ENCODE measurements at regions not wholly inside any gene's neighbourhood (a gene's known extent, or its start where the extent isn't known, plus 50 kb on each side); places are given as distances from the start of the nearest gene placed in this dataset.

DNA sequence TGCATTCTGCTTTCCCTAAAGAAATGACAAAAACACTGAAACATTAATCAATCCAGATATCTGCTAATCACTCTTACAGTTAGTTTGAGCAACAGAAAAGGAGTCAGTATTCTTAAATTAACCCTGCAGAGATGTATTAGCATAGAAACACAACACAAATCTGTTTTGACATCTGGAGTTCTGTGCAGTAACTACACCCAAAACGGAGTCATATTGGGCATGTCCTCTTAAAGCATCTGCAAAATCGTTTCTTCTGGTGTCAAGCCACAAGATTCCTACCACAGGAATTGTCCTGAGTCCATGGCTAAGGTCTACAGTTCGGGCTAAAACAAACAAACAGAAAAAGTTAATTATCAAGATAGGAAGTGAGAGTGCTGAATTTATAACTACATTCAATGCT is 332.1 kb upstream of the PKN2 start:
- Histone ChIP-seq H3K4me1 (ENCODE audit: control insufficient read depth, insufficient read depth, low read length) (no peaks in the 10 kb centered on the region), H3K27ac (ENCODE audit: low read length) (no peak overlapping the region), H3K27me3 (ENCODE audit: control insufficient read depth, insufficient read depth, low read length) (no peaks in the 10 kb centered on the region), H3K36me3 (ENCODE audit: control insufficient read depth, insufficient read depth, low read length) (no peaks in the 10 kb centered on the region), H3K9me3 (ENCODE audit: control insufficient read depth, insufficient read depth, low read depth, low read length) (no peaks in the 10 kb centered on the region), H3K4me3 (ENCODE audit: low read depth in 2 of 2, low read length in 2 of 2) (no peak overlapping the region)
- ChIA-PET CTCF (no interaction called here), POLR2A (no interaction called here)
- DNase-seq (ENCODE audit: low read depth, low spot score) (no peak), ATAC-seq (no peak)
- TF ChIP-seq POLR2AphosphoS5 (IDR thresholded peaks at IDR 0.05; ENCODE audit: low read depth, low read length) = no peak
- no peak for TF ChIP-seq SIN3A (IDR thresholded peaks at IDR 0.05; ENCODE audit: borderline replicate concordance, insufficient read depth, low read depth, low read length)
- TF ChIP-seq, protein P1, sequence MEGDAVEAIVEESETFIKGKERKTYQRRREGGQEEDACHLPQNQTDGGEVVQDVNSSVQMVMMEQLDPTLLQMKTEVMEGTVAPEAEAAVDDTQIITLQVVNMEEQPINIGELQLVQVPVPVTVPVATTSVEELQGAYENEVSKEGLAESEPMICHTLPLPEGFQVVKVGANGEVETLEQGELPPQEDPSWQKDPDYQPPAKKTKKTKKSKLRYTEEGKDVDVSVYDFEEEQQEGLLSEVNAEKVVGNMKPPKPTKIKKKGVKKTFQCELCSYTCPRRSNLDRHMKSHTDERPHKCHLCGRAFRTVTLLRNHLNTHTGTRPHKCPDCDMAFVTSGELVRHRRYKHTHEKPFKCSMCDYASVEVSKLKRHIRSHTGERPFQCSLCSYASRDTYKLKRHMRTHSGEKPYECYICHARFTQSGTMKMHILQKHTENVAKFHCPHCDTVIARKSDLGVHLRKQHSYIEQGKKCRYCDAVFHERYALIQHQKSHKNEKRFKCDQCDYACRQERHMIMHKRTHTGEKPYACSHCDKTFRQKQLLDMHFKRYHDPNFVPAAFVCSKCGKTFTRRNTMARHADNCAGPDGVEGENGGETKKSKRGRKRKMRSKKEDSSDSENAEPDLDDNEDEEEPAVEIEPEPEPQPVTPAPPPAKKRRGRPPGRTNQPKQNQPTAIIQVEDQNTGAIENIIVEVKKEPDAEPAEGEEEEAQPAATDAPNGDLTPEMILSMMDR (IDR thresholded peaks at IDR 0.05) = no peak
- no peak for TF ChIP-seq TCF7L2 (IDR thresholded peaks at IDR 0.05; ENCODE audit: low read depth, low read length)
- TF ChIP-seq, protein P2, sequence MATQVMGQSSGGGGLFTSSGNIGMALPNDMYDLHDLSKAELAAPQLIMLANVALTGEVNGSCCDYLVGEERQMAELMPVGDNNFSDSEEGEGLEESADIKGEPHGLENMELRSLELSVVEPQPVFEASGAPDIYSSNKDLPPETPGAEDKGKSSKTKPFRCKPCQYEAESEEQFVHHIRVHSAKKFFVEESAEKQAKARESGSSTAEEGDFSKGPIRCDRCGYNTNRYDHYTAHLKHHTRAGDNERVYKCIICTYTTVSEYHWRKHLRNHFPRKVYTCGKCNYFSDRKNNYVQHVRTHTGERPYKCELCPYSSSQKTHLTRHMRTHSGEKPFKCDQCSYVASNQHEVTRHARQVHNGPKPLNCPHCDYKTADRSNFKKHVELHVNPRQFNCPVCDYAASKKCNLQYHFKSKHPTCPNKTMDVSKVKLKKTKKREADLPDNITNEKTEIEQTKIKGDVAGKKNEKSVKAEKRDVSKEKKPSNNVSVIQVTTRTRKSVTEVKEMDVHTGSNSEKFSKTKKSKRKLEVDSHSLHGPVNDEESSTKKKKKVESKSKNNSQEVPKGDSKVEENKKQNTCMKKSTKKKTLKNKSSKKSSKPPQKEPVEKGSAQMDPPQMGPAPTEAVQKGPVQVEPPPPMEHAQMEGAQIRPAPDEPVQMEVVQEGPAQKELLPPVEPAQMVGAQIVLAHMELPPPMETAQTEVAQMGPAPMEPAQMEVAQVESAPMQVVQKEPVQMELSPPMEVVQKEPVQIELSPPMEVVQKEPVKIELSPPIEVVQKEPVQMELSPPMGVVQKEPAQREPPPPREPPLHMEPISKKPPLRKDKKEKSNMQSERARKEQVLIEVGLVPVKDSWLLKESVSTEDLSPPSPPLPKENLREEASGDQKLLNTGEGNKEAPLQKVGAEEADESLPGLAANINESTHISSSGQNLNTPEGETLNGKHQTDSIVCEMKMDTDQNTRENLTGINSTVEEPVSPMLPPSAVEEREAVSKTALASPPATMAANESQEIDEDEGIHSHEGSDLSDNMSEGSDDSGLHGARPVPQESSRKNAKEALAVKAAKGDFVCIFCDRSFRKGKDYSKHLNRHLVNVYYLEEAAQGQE (IDR thresholded peaks at IDR 0.05; ENCODE audit: insufficient read depth in 1 of 2, low read depth in 2 of 2, low read length in 1 of 2) = no peak
- BruUV-seq (replicated peaks) = no TSS peak
- intact Hi-C loops (cut with micrococcal nuclease; ENCODE audit: unreplicated experiment) (no loop called here), in situ Hi-C loops (cut with HindIII; ENCODE audit: low pct_unique_long_range_greater_than_20kb, low sequenced_read_pairs) (no loop called here)

DNA sequence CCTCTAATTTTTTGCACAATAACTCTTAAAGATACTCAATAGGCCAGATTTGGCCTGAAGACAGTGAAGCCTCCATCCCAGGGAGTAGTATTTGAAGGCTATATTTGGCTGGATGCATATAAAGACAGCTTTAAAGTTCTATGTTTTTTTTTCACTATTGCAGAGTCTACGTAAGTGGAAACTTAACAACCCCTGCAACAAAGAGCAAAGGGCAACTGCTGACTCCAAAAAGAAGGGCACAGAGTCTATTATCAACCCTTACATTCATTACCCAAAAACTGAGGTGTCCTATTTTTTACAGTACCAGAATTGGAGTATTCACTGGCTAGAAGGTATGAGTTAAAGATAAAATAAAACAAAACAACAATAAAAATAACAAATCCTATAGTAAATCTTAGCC is 329.8 kb upstream of the PKN2 start:
- TF ChIP-seq, protein P2 (IDR thresholded peaks at IDR 0.05; ENCODE audit: insufficient read depth in 1 of 2, low read depth in 2 of 2, low read length in 1 of 2) = no peak
- TF ChIP-seq, protein P1 (IDR thresholded peaks at IDR 0.05) = no peak
- TF ChIP-seq POLR2AphosphoS5 (IDR thresholded peaks at IDR 0.05; ENCODE audit: low read depth, low read length) (no peak), TCF7L2 (IDR thresholded peaks at IDR 0.05; ENCODE audit: low read depth, low read length) (no peak), SIN3A (IDR thresholded peaks at IDR 0.05; ENCODE audit: borderline replicate concordance, insufficient read depth, low read depth, low read length) (no peak)
- ChIA-PET CTCF (no interaction called here), POLR2A (no interaction called here)
- H3K36me3 ChIP-seq (ENCODE audit: control insufficient read depth, insufficient read depth, low read length) = no peaks in the 10 kb centered on the region
- no peaks in the 10 kb centered on the region for H3K27me3 ChIP-seq (ENCODE audit: control insufficient read depth, insufficient read depth, low read length)
- no TSS peak for BruUV-seq (replicated peaks)
- H3K9me3 ChIP-seq (ENCODE audit: control insufficient read depth, insufficient read depth, low read depth, low read length) = no peaks in the 10 kb centered on the region
- ATAC-seq (no peak), DNase-seq (ENCODE audit: low read depth, low spot score) (no peak)
- no peaks in the 10 kb centered on the region for H3K4me1 ChIP-seq (ENCODE audit: control insufficient read depth, insufficient read depth, low read length)
- in situ Hi-C loops (cut with HindIII; ENCODE audit: low pct_unique_long_range_greater_than_20kb, low sequenced_read_pairs) (no loop called here), intact Hi-C loops (cut with micrococcal nuclease; ENCODE audit: unreplicated experiment) (no loop called here)
- no peak overlapping the region for H3K4me3 ChIP-seq (ENCODE audit: low read depth in 2 of 2, low read length in 2 of 2)
- H3K27ac ChIP-seq (ENCODE audit: low read length) = no peak overlapping the region

Data from Panc1 (cell line).